ENCODE measurements at regions not wholly inside any gene's neighbourhood (a gene's known extent, or its start where the extent isn't known, plus 50 kb on each side); places are given as distances from the start of the nearest gene placed in this dataset.
A peak's percentile ranks its signal among the peaks of the same experiment; 100 is the strongest.

GRCh38 chrX:88526385-88526784 lies 220.6 kb upstream of the CPXCR1 start:
- no peak for DNase-seq

- DNase-seq: no peak
Observed at GRCh38 chrX:88558421-88558820, 188.6 kb upstream of the CPXCR1 start.

- no peak for DNase-seq
Observed at GRCh38 chrX:88560673-88561330, 186.2 kb upstream of the CPXCR1 start.

- DNase-seq: no peak
Observed at GRCh38 chrX:88584283-88584682, 162.7 kb upstream of the CPXCR1 start.

GRCh38 chrX:88586317-88586716 lies 160.7 kb upstream of the CPXCR1 start:
- DNase-seq: no peak

GRCh38 chrX:88603237-88603636 lies 143.8 kb upstream of the CPXCR1 start:
- DNase-seq: no peak

- no peak for DNase-seq
Observed at GRCh38 chrX:88604433-88605221, 142.4 kb upstream of the CPXCR1 start.

- no peak for DNase-seq
Observed at GRCh38 chrX:88605222-88605583, 141.8 kb upstream of the CPXCR1 start.

GRCh38 chrX:88612870-88613329 lies 134.1 kb upstream of the CPXCR1 start:
- no peak for DNase-seq

- DNase-seq: peak in 1 of 2 experiments; percentile 0
Observed at GRCh38 chrX:88613338-88613737, 133.7 kb upstream of the CPXCR1 start.

GRCh38 chrX:88621278-88621677 lies 125.7 kb upstream of the CPXCR1 start:
- no peak for DNase-seq

- DNase-seq: no peak
Observed at GRCh38 chrX:88655460-88655859, 91.6 kb upstream of the CPXCR1 start.

GRCh38 chrX:88660836-88661235 lies 86.2 kb upstream of the CPXCR1 start:
- DNase-seq: no peak

- DNase-seq: no peak
Observed at GRCh38 chrX:88672261-88672660, 74.8 kb upstream of the CPXCR1 start.

All from SW 1271 (cell line).